ENCODE measurements at regions not wholly inside any gene's neighbourhood (a gene's known extent, or its start where the extent isn't known, plus 50 kb on each side); places are given as distances from the start of the nearest gene placed in this dataset.

- no peak for DNase-seq
These were observed 94.6 kb upstream of the ARHGEF3 start for GRCh38 chr3:56896357-56896756.

GRCh38 chr3:56894881-56895431, 93.2 kb upstream of the ARHGEF3 start:
- DNase-seq, result no peak

- no peak for DNase-seq
These were observed 88.8 kb upstream of the ARHGEF3 start for GRCh38 chr3:56890448-56891091.

- no peak for DNase-seq
These were observed 87.4 kb upstream of the ARHGEF3 start for GRCh38 chr3:56889131-56889530.

- DNase-seq, result no peak
These were observed 85.8 kb upstream of the ARHGEF3 start for GRCh38 chr3:56887402-56888025.

- DNase-seq, result no peak
These were observed 84.6 kb upstream of the ARHGEF3 start for GRCh38 chr3:56886314-56886713.

GRCh38 chr3:56885879-56886278, 84.1 kb upstream of the ARHGEF3 start:
- DNase-seq, result no peak

GRCh38 chr3:56885453-56885852, 83.7 kb upstream of the ARHGEF3 start:
- no peak for DNase-seq

GRCh38 chr3:56884387-56884786, 82.6 kb upstream of the ARHGEF3 start:
- DNase-seq, result no peak

- no peak for DNase-seq
These were observed 82.1 kb upstream of the ARHGEF3 start for GRCh38 chr3:56883828-56884227.

- DNase-seq, result no peak
These were observed 81.1 kb upstream of the ARHGEF3 start for GRCh38 chr3:56882896-56883295.

- no peak for DNase-seq
These were observed 80.1 kb upstream of the ARHGEF3 start for GRCh38 chr3:56881841-56882240.

- no peak for DNase-seq
These were observed 79.2 kb upstream of the ARHGEF3 start for GRCh38 chr3:56880720-56881575.

- no peak for DNase-seq
These were observed 77.9 kb upstream of the ARHGEF3 start for GRCh38 chr3:56879436-56880215.

- DNase-seq, result peak; percentile 53
These were observed 76.3 kb upstream of the ARHGEF3 start for GRCh38 chr3:56878074-56878473.

- no peak for DNase-seq
These were observed 75.2 kb upstream of the ARHGEF3 start for GRCh38 chr3:56876916-56877315.

GRCh38 chr3:56874269-56874668, 72.5 kb upstream of the ARHGEF3 start:
- no peak for DNase-seq

- no peak for DNase-seq
These were observed 68.7 kb upstream of the ARHGEF3 start for GRCh38 chr3:56870436-56870835.

- DNase-seq, result no peak
These were observed 67.6 kb upstream of the ARHGEF3 start for GRCh38 chr3:56869157-56869889.

GRCh38 chr3:56868706-56869105, 67.0 kb upstream of the ARHGEF3 start:
- no peak for DNase-seq

GRCh38 chr3:56867671-56868070, 65.9 kb upstream of the ARHGEF3 start:
- DNase-seq, result no peak

Data from left kidney (tissue), 1 donor.